GM21390 (cell line): ENCODE measurements at regions not wholly inside any gene's neighbourhood (a gene's known extent, or its start where the extent isn't known, plus 50 kb on each side); places are given as distances from the start of the nearest gene placed in this dataset.

Source experiments
- ATAC-seq: cut with Tn5 transposase; IDR thresholded peaks from one replicate; pipeline ENCODE4 v1.9.1; 2021; ENCODE audit not compliant: unreplicated experiment

DNA sequence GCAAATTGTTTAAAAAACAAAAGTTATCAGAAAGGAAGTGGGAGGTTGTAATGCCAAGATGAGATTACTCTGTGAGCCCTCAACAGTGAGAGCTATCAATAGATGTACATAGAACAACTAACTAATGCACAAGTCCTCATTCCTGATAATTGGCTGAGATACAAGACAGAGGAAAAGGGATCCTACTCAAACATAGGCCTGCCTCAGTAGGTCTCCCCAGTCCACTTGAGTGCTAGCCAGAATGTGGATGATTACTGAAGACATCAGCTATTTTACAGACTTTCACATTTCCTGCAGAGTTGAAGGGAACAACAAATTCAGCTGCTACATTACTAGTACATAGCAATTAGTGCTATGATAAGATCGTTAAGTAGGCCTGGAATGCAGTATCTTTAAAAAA lies 981.9 kb downstream of the TUSC7 start:
- ATAC-seq, result no peak

- no peak for ATAC-seq
Measured at GRCh38 chr3:117692416-117692995, 982.9 kb downstream of the TUSC7 start.

- no peak for ATAC-seq
Measured at GRCh38 chr3:117695321-117695720, 985.7 kb downstream of the TUSC7 start.

DNA sequence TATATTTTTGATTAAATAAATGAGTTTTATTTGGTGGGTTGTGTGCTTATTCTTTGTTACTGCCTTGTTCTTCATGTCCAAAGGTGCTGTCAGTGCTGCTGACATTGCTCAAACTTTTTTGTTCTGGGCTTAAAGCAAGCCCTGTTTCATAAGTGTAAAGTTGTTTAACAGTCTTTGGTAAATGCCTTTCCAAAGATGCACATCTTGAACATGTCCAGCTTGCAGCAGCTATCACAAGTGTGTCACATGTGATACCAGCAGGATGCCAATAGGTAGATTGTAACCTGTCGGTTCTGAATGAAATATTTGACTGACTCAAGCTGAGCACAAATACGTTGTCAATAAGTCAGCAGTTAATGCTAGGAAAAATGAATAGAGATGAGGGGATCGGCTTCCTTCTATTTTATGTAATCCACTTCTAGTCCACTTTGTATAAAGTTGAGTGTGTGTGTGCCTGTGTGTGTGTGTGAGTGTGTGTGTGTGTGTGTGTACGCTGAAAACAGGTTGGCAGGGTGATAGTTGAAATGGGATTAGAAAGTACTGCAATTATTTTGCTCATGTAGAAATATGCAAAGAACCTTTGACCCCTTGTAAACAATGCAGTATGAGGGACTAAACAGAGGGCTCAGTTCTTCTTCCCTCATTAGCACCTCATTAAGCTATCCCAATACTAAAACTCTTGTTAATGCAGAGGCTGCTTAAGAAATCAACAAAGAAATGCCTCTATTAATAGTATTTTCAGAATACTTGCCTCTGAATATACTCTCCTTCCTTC lies 986.5 kb downstream of the TUSC7 start:
- no peak for ATAC-seq

DNA sequence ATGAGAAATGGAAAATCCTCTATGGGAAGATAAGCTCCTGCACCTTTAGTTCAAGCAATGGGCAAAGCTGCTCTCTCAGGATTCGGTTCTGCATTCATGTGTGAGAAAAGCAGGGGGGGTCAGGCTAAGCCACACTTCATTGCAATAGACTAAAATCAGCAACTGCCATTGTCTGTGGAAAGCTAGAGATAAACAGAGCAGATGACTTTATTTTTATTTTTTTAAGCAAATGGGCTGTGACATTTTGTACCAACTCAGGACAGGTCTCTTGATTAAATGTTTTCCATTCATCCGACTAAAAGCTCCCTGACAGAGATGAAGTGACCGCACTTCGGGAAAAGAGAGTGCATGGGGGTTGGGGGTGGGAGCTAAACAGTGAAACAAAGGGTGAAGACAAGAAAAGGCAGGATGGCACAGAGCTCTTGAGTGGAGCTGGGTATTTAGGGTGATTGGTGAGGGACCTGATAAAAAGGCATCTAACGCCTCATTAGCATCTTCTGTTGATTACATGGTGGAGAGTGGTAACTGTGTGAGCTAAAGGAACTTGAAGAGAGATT lies 987.4 kb downstream of the TUSC7 start:
- ATAC-seq, result no peak

GRCh38 chr3:117699058-117699457 lies 989.5 kb downstream of the TUSC7 start:
- no peak for ATAC-seq

DNA sequence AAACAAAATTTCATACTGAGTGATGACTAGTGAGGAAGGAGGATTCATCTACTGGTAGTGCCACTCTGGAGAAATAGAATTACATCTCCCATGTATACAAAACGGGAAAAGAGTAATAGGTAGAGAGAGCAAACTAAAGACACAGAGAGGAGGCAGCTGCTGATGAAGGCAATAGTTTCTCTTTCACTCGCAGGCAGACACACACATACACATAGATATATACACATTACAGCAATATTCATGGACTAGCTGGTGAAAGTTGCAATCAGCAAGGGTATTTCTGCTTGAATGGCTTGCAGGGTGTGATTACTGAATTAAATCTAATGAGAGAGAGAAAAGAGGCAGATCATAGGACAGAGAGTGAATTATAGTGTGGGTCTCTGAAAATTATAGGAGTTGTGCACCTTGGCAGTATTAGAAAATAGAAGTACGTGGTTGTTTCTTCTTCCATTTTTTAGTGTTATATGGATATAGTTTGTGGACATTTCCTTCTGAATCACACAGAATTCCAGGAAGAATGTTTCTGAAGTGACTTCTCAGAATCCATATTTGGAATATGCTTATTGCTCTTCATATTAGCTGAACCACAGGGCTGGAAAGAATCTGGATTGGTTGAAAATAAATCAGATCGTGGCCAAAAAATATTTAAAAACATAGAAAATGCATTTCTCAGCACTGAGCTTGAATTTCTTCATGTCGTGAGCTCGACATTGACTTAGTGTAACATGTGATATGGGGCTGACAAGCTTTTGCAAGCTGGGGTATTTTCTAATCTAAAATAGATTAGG lies 991.2 kb downstream of the TUSC7 start:
- ATAC-seq, result no peak

GRCh38 chr3:117705011-117705410 lies 995.4 kb downstream of the TUSC7 start:
- no peak for ATAC-seq

DNA sequence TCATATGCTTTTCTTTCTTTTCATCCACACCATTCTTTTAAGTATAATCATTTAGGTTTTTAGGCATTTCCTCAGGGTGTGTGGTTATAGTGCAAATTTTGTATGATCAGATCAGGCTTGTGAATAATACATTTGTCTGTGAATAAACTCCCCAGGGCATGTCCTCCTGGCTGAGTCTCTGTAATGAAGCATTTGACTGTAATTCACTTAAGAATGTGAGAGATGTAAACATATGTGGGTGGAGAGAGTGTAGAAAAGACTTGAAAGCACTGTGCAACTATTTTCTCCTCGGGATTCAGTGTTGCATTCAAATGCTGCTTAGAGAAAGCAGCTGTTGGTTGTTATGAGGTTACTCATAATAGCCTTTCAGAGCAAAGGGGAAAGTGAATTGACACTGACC lies 996.5 kb downstream of the TUSC7 start:
- no peak for ATAC-seq

DNA sequence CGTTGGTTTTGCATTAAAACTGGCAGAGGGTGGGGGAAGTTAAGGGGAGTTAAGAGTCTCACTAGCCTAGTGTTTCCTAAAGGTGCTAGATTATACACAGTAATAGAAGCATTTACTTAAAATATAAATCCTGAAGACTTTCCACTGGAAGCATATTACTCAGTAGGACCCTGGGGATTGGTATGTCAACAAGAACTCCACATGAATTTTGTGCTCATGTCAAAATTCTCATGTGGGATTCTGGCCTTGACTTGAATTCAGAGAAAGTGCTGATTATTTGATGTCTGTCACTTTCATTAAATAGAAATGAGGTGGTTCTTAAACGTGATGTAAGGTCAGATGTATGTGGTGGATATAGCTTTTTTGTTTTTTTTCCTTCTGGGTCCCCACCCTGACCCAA lies 997.2 kb downstream of the TUSC7 start:
- ATAC-seq, result no peak

DNA sequence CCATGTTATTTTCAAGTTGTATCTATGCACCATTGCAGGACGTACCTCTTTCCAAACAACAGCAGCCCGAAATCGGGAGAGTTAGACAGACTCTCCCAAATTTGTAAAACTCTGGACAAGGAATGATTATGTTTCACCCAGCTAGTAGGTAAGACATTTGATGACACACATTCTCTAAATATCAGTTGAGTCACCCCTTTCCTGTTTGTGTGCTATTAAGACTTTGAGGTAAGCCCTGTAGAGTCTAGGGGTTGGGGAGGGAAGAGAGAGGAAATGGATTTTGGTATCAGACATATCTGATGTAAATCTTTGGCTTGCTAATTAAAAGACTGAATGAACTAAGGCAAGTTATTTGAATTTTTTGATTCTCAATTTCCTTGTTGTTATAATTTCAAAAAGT lies 999.0 kb downstream of the TUSC7 start:
- no peak for ATAC-seq

DNA sequence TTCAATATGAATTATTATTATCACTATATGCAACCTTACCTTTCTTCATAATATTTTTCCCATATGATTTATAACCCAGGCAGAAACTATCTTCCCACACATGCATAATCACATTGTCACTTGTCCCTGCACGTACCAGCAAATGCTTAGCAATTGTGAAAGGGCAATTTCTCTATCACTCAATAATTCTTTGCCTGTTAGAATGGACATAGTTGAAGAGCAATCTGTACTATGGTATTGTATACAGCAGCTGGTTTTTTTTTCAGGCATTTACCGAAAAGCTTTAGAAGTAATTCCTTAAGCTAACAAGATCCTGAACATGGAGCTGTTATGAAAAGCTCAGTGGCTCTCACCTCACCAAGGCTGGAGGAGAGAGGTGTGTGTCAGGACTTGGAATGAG lies 999.5 kb downstream of the TUSC7 start:
- no peak for ATAC-seq

GRCh38 chr3:117710501-117710900 lies 1000.9 kb downstream of the TUSC7 start:
- no peak for ATAC-seq

- ATAC-seq, result no peak
Measured at GRCh38 chr3:117719316-117719926, 1009.8 kb downstream of the TUSC7 start.

DNA sequence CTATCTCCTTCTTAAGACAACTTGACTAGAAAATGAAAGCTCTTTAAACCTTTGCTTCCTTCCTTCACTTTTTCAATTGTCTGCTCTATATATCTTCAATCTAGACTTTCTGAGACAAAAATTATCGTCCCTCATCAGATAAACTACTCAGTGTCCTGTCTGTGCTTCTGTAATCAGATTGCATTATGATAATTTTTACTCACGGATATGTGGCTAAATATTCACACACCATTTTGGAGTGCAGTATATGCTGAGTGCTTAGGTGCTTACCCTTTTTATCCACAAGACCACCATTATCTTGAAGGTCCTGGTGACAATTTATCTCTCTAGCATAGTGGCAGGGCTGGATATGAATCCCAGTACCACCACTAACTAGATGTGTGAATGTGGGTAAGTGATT lies 1012.3 kb downstream of the TUSC7 start:
- no peak for ATAC-seq

- no peak for ATAC-seq
Measured at GRCh38 chr3:117722856-117723255, 1013.3 kb downstream of the TUSC7 start.

DNA sequence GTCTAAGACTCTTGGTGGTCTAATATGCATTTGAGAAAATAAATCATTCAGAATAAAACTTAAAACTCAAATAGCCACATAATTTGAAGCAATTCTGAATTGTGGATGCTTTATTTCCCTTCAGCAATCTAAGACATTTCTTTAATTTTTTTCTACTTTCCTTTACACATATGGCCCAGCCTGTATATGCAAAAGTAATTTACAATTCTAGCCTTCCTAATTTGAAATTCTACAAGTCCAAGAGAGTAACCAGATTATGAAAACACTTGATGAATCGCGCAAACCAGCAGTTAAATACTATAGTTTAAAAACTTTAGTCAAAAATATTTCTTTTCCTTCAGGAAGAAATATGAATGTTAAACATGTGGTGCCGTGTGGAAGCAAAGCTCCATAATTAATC lies 1014.2 kb downstream of the TUSC7 start:
- no peak for ATAC-seq

- ATAC-seq, result no peak
Measured at GRCh38 chr3:117725314-117725713, 1015.7 kb downstream of the TUSC7 start.

DNA sequence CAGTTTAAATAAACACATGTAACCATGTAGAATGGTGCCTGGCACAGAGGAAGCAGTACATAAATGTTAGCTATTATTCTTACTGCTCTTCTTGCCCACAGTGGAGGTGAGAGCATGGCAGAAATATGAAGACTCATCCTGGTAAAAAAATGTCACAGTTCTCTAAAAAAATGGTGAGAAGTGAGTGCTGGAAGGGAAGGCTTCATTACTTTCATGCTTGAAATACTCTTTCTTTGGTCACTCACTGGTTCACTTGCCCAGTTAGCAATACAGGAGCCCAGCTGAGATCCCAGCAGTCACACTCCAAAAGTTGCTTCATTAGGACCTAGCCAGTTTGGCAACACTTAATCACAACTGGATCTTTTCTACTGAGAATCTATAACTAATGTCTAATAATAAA lies 1017.2 kb downstream of the TUSC7 start:
- ATAC-seq, result no peak

GRCh38 chr3:117728226-117728625 lies 1018.6 kb downstream of the TUSC7 start:
- no peak for ATAC-seq

GRCh38 chr3:117734496-117734895 lies 1024.9 kb downstream of the TUSC7 start:
- ATAC-seq, result no peak
